ENCODE measurements at regions not wholly inside any gene's neighbourhood (a gene's known extent, or its start where the extent isn't known, plus 50 kb on each side); places are given as distances from the start of the nearest gene placed in this dataset.

- no peak for TF ChIP-seq CTCF (IDR thresholded peaks at IDR 0.05; ENCODE audit: borderline replicate concordance, insufficient read depth, low read depth, low read length)
- no peak overlapping the region for H3K4me3 ChIP-seq (ENCODE audit: low read depth, low read length)
Observed at GRCh38 chr3:72190050-72190449, 405.1 kb upstream of the PROK2 start.

- no peak overlapping the region for H3K4me3 ChIP-seq (ENCODE audit: low read depth, low read length)
Observed at GRCh38 chr3:72189339-72189738, 404.4 kb upstream of the PROK2 start.

GRCh38 chr3:72188536-72188935 lies 403.6 kb upstream of the PROK2 start:
- TF ChIP-seq CTCF (IDR thresholded peaks at IDR 0.05; ENCODE audit: borderline replicate concordance, insufficient read depth, low read depth, low read length): no peak
- H3K4me3 ChIP-seq (ENCODE audit: low read depth, low read length): no peak overlapping the region

More at GRCh38 chr3:72189339-72189738, 404.4 kb upstream of the PROK2 start:
- TF ChIP-seq CTCF (IDR thresholded peaks at IDR 0.05; ENCODE audit: borderline replicate concordance, insufficient read depth, low read depth, low read length): no peak

GRCh38 chr3:72187131-72187530 lies 402.2 kb upstream of the PROK2 start:
- H3K4me3 ChIP-seq (ENCODE audit: low read depth, low read length): no peak overlapping the region
- TF ChIP-seq CTCF (IDR thresholded peaks at IDR 0.05; ENCODE audit: borderline replicate concordance, insufficient read depth, low read depth, low read length): peak; percentile 42; the same call in 1 of the 2 replicates

GRCh38 chr3:72186400-72186855 lies 401.5 kb upstream of the PROK2 start:
- no peak for TF ChIP-seq CTCF (IDR thresholded peaks at IDR 0.05; ENCODE audit: borderline replicate concordance, insufficient read depth, low read depth, low read length)
- no peak overlapping the region for H3K4me3 ChIP-seq (ENCODE audit: low read depth, low read length)

GRCh38 chr3:72185549-72186399 lies 400.8 kb upstream of the PROK2 start:
- no peak for TF ChIP-seq CTCF (IDR thresholded peaks at IDR 0.05; ENCODE audit: borderline replicate concordance, insufficient read depth, low read depth, low read length)
- H3K4me3 ChIP-seq (ENCODE audit: low read depth, low read length): no peak overlapping the region

GRCh38 chr3:72183489-72183888 lies 398.5 kb upstream of the PROK2 start:
- no peak overlapping the region for H3K4me3 ChIP-seq (ENCODE audit: low read depth, low read length)
- TF ChIP-seq CTCF (IDR thresholded peaks at IDR 0.05; ENCODE audit: borderline replicate concordance, insufficient read depth, low read depth, low read length): no peak

Data from GM12875 (cell line).